IMR-90 (cell line): ENCODE measurements at regions not wholly inside any gene's neighbourhood (a gene's known extent, or its start where the extent isn't known, plus 50 kb on each side); places are given as distances from the start of the nearest gene placed in this dataset.

Experiments used
- ATAC-seq: fragments of 200-7000 bp; cut with Tn5 transposase; 2 replicates; pipeline ENCODE4 v1.9.1; 2020; ENCODE audit warnings: low read depth, mild to moderate bottlenecking, moderate library complexity
- BruUV-seq: library from RNA; stranded (reverse); fragments of 400-500 nt; replicated peaks from 2 replicates; lab custom pipeline; 2021; lab: Mats Ljungman, UMichigan
- CTCF ChIA-PET: fragments of 300-600 bp; formaldehyde crosslinking; extraction: SDS; loops from one replicate; lab custom pipeline; 2021; ENCODE audit warnings: antibody characterized with exemption; lab: Yijun Ruan, JAX
- POLR2A ChIA-PET: fragments of 300-600 bp; sonication (Branson Sonifier 250); formaldehyde crosslinking; loops from one replicate; lab custom pipeline; 2022; ENCODE audit warnings: antibody characterized with exemption; ENCODE audit not compliant: unreplicated experiment; lab: Charles Lee
- DNase-seq: peaks from one replicate; pipeline ENCODE4 v3.0.0; 2013
- H2AFZ ChIP-seq: replicated peaks from 2 replicates; pipeline ENCODE3; 2013; ENCODE audit warnings: low read length, mild to moderate bottlenecking; ENCODE audit not compliant: poor library complexity
- H2AK5ac ChIP-seq: 2 replicates; pipeline ENCODE4 v1.6.1; 2013; ENCODE audit warnings: low read depth, low read length, inconsistent platforms
- H2AK9ac ChIP-seq: replicated peaks from 2 replicates; pipeline ENCODE3; 2013; ENCODE audit warnings: mild to moderate bottlenecking, low read depth, low read length, moderate library complexity; ENCODE audit not compliant: poor library complexity
- H2BK120ac ChIP-seq: 2 replicates; pipeline ENCODE4 v1.6.1; 2013; ENCODE audit warnings: low read depth, low read length, inconsistent platforms
- H2BK15ac ChIP-seq: 3 replicates; pipeline ENCODE4 v1.6.1; 2013; ENCODE audit warnings: low read depth, low read length, inconsistent platforms
- H2BK20ac ChIP-seq: 2 replicates; pipeline ENCODE4 v1.6.1; 2013; ENCODE audit warnings: low read depth, mild to moderate bottlenecking, inconsistent platforms, low read length, moderate library complexity
- H2BK5ac ChIP-seq: 2 replicates; pipeline ENCODE4 v1.6.1; 2013; ENCODE audit warnings: mild to moderate bottlenecking, low read depth, low read length, inconsistent platforms; ENCODE audit not compliant: poor library complexity, severe bottlenecking
- H3K14ac ChIP-seq: replicated peaks from 2 replicates; pipeline ENCODE4 v1.6.1; 2013; ENCODE audit warnings: low read depth, low read length, inconsistent platforms
- H3K18ac ChIP-seq: 2 replicates; pipeline ENCODE4 v1.6.1; 2013; ENCODE audit warnings: low read depth, low read length, control low read depth
- H3K23ac ChIP-seq: 2 replicates; pipeline ENCODE4 v1.6.1; 2013; ENCODE audit warnings: low read depth, low read length, inconsistent platforms
- H3K27ac ChIP-seq: 2 replicates; pipeline ENCODE4 v1.5.1; 2013; ENCODE audit warnings: mild to moderate bottlenecking, control low read depth, low read length; ENCODE audit not compliant: insufficient read depth
- H3K27me3 ChIP-seq: 2 replicates; pipeline ENCODE4 v1.6.1; 2013; ENCODE audit warnings: low read length; ENCODE audit not compliant: control insufficient read depth, insufficient read depth
- H3K36me3 ChIP-seq: 2 replicates; pipeline ENCODE4 v1.6.1; 2013; ENCODE audit warnings: low read length, mixed read lengths; ENCODE audit not compliant: control insufficient read depth, insufficient read depth
- H3K4ac ChIP-seq: 2 replicates; pipeline ENCODE4 v1.6.1; 2013; ENCODE audit warnings: low read depth, low read length, inconsistent platforms
- H3K4me1 ChIP-seq: 2 replicates; pipeline ENCODE4 v1.6.1; 2013; ENCODE audit warnings: low read length, mixed read lengths; ENCODE audit not compliant: control insufficient read depth, insufficient read depth
- H3K4me2 ChIP-seq: 2 replicates; pipeline ENCODE4 v1.6.1; 2013; ENCODE audit warnings: low read depth, mild to moderate bottlenecking, control low read depth, low read length, moderate library complexity
- H3K4me3 ChIP-seq: 2 replicates; pipeline ENCODE4 v1.5.1; 2013; ENCODE audit warnings: low read depth, mild to moderate bottlenecking, control low read depth, low read length, moderate library complexity; ENCODE audit not compliant: insufficient read depth
- H3K56ac ChIP-seq: 2 replicates; pipeline ENCODE4 v1.6.1; 2013; ENCODE audit warnings: low read length, inconsistent platforms; ENCODE audit not compliant: insufficient read depth; ENCODE audit errors: extremely low read depth
- H3K79me1 ChIP-seq, 2 experiments: 2 replicates each; pipeline ENCODE4 v1.6.1; 2013; ENCODE audit warnings: low read length in 2 of 2, inconsistent platforms in 1 of 2, low read depth in 1 of 2
- H3K9ac ChIP-seq: 2 replicates; pipeline ENCODE4 v1.6.1; 2013; ENCODE audit warnings: low read depth, low read length, control low read depth
- H3K9me1 ChIP-seq: 2 replicates; pipeline ENCODE4 v1.6.1; 2013; ENCODE audit warnings: low read length, inconsistent platforms; ENCODE audit not compliant: insufficient read depth
- H3K9me3 ChIP-seq: 2 replicates; pipeline ENCODE4 v1.6.1; 2013; ENCODE audit warnings: low read length; ENCODE audit not compliant: control insufficient read depth, insufficient read depth
- H4K20me1 ChIP-seq: 2 replicates; pipeline ENCODE4 v1.6.1; 2013; ENCODE audit warnings: low read length, inconsistent platforms; ENCODE audit not compliant: insufficient read depth
- H4K5ac ChIP-seq: 2 replicates; pipeline ENCODE4 v1.6.1; 2013; ENCODE audit warnings: mild to moderate bottlenecking, low read depth, low read length, control low read depth
- H4K8ac ChIP-seq, 2 experiments: 2 replicates each; pipeline ENCODE4 v1.6.1; 2013; ENCODE audit warnings: low read depth in 2 of 2, low read length in 2 of 2, control low read depth in 1 of 2, inconsistent platforms in 1 of 2
- H4K91ac ChIP-seq: 2 replicates; pipeline ENCODE4 v1.6.1; 2013; ENCODE audit warnings: low read depth, low read length, inconsistent platforms; ENCODE audit not compliant: insufficient read depth
- BHLHE40 ChIP-seq: fragments of 150-350 bp; IDR thresholded peaks from 2 replicates; pipeline ENCODE4 v1.6.1; 2016; ENCODE audit warnings: mild to moderate bottlenecking, low read depth, low read length
- CHD1 ChIP-seq: IDR thresholded peaks from 2 replicates; pipeline ENCODE4 v1.6.1; 2012; ENCODE audit warnings: low read depth, low read length, improper control_type of control experiment
- MAZ ChIP-seq: IDR thresholded peaks from 2 replicates; pipeline ENCODE4 v1.6.1; 2012; ENCODE audit warnings: low read depth, mild to moderate bottlenecking, low read length, improper control_type of control experiment, moderate library complexity, borderline replicate concordance
- RCOR1 ChIP-seq: IDR thresholded peaks from 2 replicates; pipeline ENCODE4 v1.6.1; 2012; ENCODE audit warnings: mild to moderate bottlenecking, low read length, improper control_type of control experiment; ENCODE audit not compliant: insufficient replicate concordance
- USF2 ChIP-seq: fragments of 150-350 bp; IDR thresholded peaks from 2 replicates; pipeline ENCODE4 v1.6.1; 2017; ENCODE audit warnings: mild to moderate bottlenecking, antibody characterized with exemption, low read length, low read depth
- WGBS, 2 experiments: methylation state at CpG; one replicate each; pipeline versions ENCODE4 v1.1.5 to v1.1.7; 2013; ENCODE audit warnings: missing lambda C conversion rate in 2 of 2; ENCODE audit not compliant: insufficient read length in 1 of 2; ENCODE audit errors: extremely low coverage in 2 of 2; 5-methylcytosine and 5-hydroxymethylcytosine counted together
- dilution Hi-C: fragments of 300-500 bp; cut with HindIII; formaldehyde crosslinking; loops from one replicate; pipeline ENCODE4 v1.14.3; 2018; ENCODE audit warnings: low sequenced_read_pairs; ENCODE audit not compliant: unreplicated experiment
- in situ Hi-C: fragments of 300-500 bp; cut with MboI; formaldehyde crosslinking; loops from 3 replicates; pipeline ENCODE4 v1.14.3; 2019; ENCODE audit warnings: low sequenced_read_pairs, inconsistent platforms, mixed read lengths
- intact Hi-C: fragments of 100-400 bp; cut with micrococcal nuclease; formaldehyde crosslinking; loops from 2 replicates; pipeline ENCODE4 v1.10.0; 2022

- no peak overlapping the region for H3K4me3 ChIP-seq
- TF ChIP-seq CHD1 (no peak), RCOR1 (no peak), USF2 (no peak), BHLHE40 (no peak), MAZ (no peak)
- no peaks in the 10 kb centered on the region for H3K4me1 ChIP-seq
- no peak overlapping the region for H2AFZ ChIP-seq
- H3K36me3 ChIP-seq = no peaks in the 10 kb centered on the region
- ChIA-PET POLR2A (no interaction called here), CTCF (no interaction called here)
- no peak overlapping the region for H3K56ac ChIP-seq
- no peak overlapping the region for H2BK120ac ChIP-seq
- no peak overlapping the region for H2BK15ac ChIP-seq
- intact Hi-C loops = no loop called here
- H4K5ac ChIP-seq = no peak overlapping the region
- H4K91ac ChIP-seq = no peak overlapping the region
- H3K14ac ChIP-seq = no peak overlapping the region
- dilution Hi-C loops = no loop called here
- ATAC-seq (no peak), DNase-seq (no peak)
- no peak overlapping the region for H2AK9ac ChIP-seq
- H2AK5ac ChIP-seq = no peak overlapping the region
- H4K8ac ChIP-seq = no peak overlapping the region
- no peaks in the 10 kb centered on the region for H3K79me1 ChIP-seq
- no peak overlapping the region for H3K4me2 ChIP-seq
- no peak overlapping the region for H3K18ac ChIP-seq
- no peak overlapping the region for H2BK5ac ChIP-seq
- no peak overlapping the region for H3K4ac ChIP-seq
- H4K20me1 ChIP-seq = no peaks in the 10 kb centered on the region
- no peaks in the 10 kb centered on the region for H3K27me3 ChIP-seq
- H3K9ac ChIP-seq = no peak overlapping the region
- H3K9me3 ChIP-seq = peaks cover 2% of the 10 kb centered on the region; the same call in 1 of the 2 replicates
- BruUV-seq = no TSS peak
- no peak overlapping the region for H3K23ac ChIP-seq
- WGBS, 2 experiments = no CpG with 5 or more reads among the region's 3 CpGs
- no peak overlapping the region for H3K27ac ChIP-seq
- H3K9me1 ChIP-seq = no peaks in the 10 kb centered on the region
- no peak overlapping the region for H2BK20ac ChIP-seq
- in situ Hi-C loops = no loop called here
These were observed 571.0 kb downstream of the TSN start for GRCh38 chr2:122326471-122326870.
